HUES64 (cell line): ENCODE measurements at regions not wholly inside any gene's neighbourhood (a gene's known extent, or its start where the extent isn't known, plus 50 kb on each side); places are given as distances from the start of the nearest gene placed in this dataset.
"Not testable (repeated sequence)": the region's sequence is repeated elsewhere in the genome, so short reads cannot be mapped to it uniquely, and the experiment has no call there.

Experiments used
- H3K27ac ChIP-seq: 2 replicates; pipeline ENCODE4 v1.7.0; 2013; ENCODE audit warnings: low read depth, low read length, inconsistent platforms
- H3K27me3 ChIP-seq: 2 replicates; pipeline ENCODE4 v1.6.1; 2013; ENCODE audit warnings: mild to moderate bottlenecking, low read length; ENCODE audit not compliant: insufficient read depth
- H3K36me3 ChIP-seq: 2 replicates; pipeline ENCODE4 v1.6.1; 2013; ENCODE audit warnings: mild to moderate bottlenecking, low read length; ENCODE audit not compliant: insufficient read depth
- H3K4me1 ChIP-seq: 2 replicates; pipeline ENCODE4 v1.6.1; 2013; ENCODE audit warnings: mild to moderate bottlenecking, low read length, moderate library complexity; ENCODE audit not compliant: insufficient read depth
- H3K4me3 ChIP-seq: 2 replicates; pipeline ENCODE4 v1.5.1; 2013; ENCODE audit warnings: mild to moderate bottlenecking, low read length, moderate library complexity
- H3K9ac ChIP-seq: 2 replicates; pipeline ENCODE4 v1.6.1; 2013; ENCODE audit warnings: mild to moderate bottlenecking, low read depth, low read length
- H3K9me3 ChIP-seq: 2 replicates; pipeline ENCODE4 v1.6.1; 2013; ENCODE audit warnings: low read depth, low read length; ENCODE audit not compliant: insufficient read depth
- WGBS: fragments of 150-250, 120-280 bp; methylation state at CpG from one replicate; pipeline ENCODE4 v1.1.7; 2013; ENCODE audit warnings: missing lambda C conversion rate; 5-methylcytosine and 5-hydroxymethylcytosine counted together

DNA sequence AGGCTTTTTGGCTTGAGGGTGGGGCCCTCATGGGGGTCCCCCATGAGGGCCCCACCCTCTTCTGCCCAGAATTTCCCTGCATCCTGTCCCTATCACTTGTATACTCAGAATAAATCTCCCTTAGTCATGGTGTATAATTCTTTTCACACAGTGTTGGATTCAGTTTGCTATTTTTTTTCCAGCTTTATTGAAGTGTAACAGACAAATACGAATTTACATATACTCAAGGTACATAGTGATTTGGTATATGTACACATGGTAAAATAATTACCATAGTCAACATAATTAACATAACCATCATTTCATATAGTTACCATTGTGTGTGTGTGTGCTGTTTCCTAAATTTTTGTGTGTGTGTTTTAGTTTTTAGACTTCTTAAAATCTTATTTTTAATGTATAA is 289.4 kb downstream of the CNTNAP3B start:
- not testable (repeated sequence) for H3K27ac ChIP-seq, H3K4me1 ChIP-seq, H3K4me3 ChIP-seq, H3K36me3 ChIP-seq, H3K9ac ChIP-seq, H3K27me3 ChIP-seq, H3K9me3 ChIP-seq
- WGBS, result no CpG with 5 or more reads among the region's 1 CpG

DNA sequence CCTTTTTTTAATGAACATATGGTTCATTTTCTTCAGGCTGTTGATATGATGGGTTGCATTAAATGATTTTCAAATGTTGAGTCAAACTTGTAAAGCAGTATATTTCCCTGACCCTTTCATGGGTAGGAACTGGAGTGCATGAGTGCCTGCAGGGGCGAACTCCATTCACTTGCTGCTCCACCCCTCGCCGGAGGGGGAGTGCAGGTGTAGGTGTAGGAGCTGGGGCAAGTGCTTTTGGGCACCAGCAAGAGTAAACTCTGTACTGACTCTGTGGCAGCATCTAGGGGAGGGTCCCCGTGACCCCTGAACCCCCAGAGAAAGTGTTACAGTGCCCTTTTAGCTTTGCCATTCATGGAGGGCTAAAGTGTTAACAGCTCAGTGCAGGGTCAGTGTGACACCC is 290.3 kb downstream of the CNTNAP3B start:
- H3K27ac ChIP-seq, result not testable (repeated sequence)

DNA sequence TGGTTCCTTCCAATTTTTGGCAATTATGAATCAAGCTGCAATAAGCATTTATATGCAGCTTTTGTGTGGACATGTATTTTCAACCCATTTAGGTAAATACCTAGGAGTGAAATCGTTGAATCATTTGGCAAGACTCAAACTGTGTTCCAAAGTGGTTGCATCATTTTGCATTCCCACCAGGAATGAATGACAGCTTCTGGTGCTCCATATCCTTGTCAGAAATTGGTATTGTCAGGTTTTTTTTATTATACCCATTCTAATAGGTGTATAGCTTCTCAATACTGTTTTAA is 290.7 kb downstream of the CNTNAP3B start:
- H3K4me1 ChIP-seq, H3K36me3 ChIP-seq, H3K9me3 ChIP-seq, H3K27me3 ChIP-seq, H3K27ac ChIP-seq, H3K9ac ChIP-seq, H3K4me3 ChIP-seq: not testable (repeated sequence)
- WGBS, result no CpG with 5 or more reads among the region's 1 CpG

More for the DNA sequence above, 290.3 kb downstream of the CNTNAP3B start:
- not testable (repeated sequence) for H3K9ac ChIP-seq, H3K4me3 ChIP-seq, H3K36me3 ChIP-seq, H3K4me1 ChIP-seq, H3K27me3 ChIP-seq, H3K9me3 ChIP-seq
- no CpG with 5 or more reads among the region's 4 CpGs for whole genome bisulfite sequencing

DNA sequence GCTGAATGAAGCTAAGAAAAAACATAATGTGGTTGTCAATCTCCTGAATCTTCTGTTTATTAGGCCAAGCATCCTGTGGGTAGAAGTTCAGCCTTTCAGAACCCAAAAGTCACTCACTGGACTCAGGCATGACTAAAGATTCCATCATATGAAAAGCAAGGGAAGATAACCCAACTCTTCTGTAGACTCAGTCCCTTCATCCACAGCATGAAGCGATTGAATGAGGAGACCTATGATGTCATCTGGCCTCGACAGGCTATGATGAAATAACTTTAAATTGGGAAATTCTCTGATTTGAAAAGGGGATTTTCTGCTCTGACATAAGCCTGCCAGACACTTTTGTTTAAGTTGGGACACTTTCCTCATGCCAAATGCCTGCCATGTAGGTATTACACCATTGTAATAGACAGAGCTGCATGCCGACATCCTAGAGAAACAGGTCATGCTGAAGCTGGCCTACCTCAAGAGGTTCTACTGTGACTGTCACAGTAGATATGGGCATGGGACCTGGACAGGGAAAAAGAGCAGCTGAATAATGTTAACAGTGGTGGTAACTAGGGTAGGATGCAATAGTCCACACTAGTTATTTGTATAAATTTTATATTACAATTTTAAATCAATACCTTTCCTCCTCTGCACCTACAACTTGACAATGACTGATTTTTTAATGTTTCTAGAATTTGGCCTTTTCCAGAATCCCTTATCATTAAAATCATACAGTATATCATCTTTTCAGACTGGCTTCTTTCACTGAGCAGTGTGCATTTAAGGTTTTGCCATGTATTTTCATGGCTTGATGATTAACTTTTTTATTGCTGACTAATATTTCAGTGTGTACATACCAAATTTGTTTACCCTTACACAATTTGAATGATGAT is 291.3 kb downstream of the CNTNAP3B start:
- not testable (repeated sequence) for H3K9me3 ChIP-seq, H3K4me3 ChIP-seq, H3K9ac ChIP-seq, H3K36me3 ChIP-seq, H3K4me1 ChIP-seq, H3K27me3 ChIP-seq, H3K27ac ChIP-seq
- no CpG with 5 or more reads among the region's 3 CpGs for WGBS

DNA sequence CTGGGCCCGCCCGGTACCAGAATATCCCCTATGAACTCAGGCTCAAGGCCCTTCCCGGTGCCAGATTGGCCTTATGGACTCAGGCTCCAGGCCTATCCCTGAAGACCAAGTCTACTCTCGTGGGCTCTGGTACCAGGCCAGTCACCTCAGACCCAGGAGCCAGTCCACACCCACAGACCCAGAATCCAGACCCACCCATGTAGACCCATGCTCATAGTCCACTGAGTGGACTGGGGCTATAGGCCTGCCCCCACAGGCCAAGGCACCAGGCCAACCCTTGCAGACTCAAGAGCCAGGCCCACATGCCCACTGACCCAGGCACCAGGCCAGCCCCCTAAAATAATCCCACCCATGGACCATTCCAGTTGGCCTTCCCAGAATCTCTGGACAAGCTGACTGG is 296.1 kb downstream of the CNTNAP3B start:
- WGBS, result no CpG with 5 or more reads among the region's 4 CpGs
- not testable (repeated sequence) for H3K27me3 ChIP-seq, H3K4me1 ChIP-seq, H3K9me3 ChIP-seq, H3K4me3 ChIP-seq, H3K9ac ChIP-seq, H3K36me3 ChIP-seq, H3K27ac ChIP-seq

DNA sequence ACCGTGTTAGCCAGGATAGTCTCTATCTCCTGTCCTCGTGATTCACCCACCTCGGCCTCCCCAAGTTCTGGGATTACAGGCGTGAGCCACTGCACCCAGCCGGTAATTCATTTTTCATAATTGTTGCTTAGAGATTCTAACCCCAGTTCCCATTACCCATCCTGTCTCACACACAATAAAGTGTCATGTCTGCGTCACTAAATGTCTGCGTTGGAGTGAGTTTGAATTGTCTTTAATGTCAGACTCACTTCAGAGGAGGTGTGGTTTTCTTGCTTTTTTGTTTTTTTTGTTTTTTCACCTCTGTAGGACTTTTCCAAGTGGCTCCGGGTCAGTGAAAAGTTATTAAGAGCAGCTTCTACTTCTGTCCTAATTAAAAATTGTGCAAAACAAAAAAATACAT is 304.5 kb downstream of the CNTNAP3B start:
- H3K4me3 ChIP-seq, H3K4me1 ChIP-seq, H3K27ac ChIP-seq, H3K9ac ChIP-seq, H3K27me3 ChIP-seq, H3K36me3 ChIP-seq, H3K9me3 ChIP-seq: not testable (repeated sequence)
- WGBS, result no CpG with 5 or more reads among the region's 8 CpGs

DNA sequence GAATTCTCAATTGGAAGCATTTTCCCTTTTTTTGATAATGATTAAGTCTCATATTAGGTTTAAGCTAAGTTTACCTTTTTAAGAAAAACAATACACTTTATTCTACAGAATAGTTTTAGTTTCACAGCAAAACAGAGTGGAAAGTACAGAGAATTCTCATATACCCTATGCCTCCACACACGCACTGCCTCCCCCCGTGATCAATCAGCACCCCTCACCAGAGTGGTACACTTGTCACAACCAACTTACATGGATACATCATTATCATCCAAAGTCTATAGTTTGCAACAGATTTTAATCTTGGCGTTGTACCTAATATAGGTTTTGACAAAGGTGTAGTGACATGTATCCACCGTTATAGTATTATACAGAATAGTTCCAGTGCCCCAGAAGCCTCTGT is 326.5 kb downstream of the CNTNAP3B start:
- H3K27me3 ChIP-seq, H3K9ac ChIP-seq, H3K4me1 ChIP-seq, H3K9me3 ChIP-seq, H3K27ac ChIP-seq, H3K36me3 ChIP-seq, H3K4me3 ChIP-seq: not testable (repeated sequence)
- WGBS, result 97% methylated on average over 2 of the region's 4 CpGs

DNA sequence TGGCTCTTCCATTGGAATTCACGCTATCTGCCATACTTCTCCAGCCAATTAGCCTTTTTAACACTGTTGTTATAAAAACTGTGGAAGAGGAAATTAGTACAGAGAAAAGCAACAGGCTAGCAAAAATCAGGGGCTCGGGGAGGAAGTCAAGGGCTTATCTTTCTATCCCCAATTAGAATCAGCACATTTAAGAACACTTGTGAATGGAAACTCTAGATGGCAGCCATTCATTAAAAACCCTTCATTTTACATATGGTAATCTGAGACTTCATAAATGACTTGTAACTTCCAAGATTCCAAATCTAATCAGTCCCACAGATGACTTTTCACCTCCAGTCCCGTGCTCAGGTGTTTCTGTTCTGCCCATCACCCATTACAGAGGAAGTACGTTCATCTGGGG is 330.5 kb downstream of the CNTNAP3B start:
- 96% methylated on average over 3 of the region's 4 CpGs for WGBS
- not testable (repeated sequence) for H3K36me3 ChIP-seq, H3K27me3 ChIP-seq, H3K4me1 ChIP-seq, H3K4me3 ChIP-seq, H3K9me3 ChIP-seq, H3K9ac ChIP-seq, H3K27ac ChIP-seq

DNA sequence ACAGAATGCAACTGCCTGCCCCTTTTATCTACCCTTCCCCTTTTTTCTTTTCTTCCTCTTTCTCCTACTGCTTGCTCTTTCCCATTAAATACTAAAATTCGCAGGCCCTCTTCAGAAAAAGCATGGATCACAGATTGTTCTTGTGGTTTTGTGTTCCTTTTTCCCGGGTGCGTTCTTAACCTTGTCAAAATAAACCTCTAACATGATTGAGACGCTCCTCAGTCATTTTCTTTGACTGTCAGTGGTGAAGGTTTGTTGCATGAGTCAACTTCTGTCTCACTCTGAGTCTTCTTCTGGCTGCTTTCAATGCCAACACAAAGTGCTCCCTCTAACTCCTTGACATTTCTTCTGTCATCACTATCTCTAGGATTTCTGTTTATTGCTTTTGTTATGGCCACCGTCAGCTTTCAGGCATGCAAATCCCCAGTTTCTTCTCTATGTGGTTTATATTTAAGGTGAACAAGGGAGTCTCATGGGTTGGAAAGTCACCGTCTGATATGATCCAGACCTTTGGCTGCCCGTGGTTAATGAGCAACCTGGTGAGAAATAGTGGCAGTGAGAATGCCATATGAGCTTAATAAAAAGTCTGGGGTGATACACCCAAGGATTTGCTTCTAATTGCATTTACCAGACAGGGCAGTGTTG is 338.4 kb downstream of the CNTNAP3B start:
- not testable (repeated sequence) for H3K27ac ChIP-seq
- WGBS, result 96% methylated on average over 3 of the region's 7 CpGs

DNA sequence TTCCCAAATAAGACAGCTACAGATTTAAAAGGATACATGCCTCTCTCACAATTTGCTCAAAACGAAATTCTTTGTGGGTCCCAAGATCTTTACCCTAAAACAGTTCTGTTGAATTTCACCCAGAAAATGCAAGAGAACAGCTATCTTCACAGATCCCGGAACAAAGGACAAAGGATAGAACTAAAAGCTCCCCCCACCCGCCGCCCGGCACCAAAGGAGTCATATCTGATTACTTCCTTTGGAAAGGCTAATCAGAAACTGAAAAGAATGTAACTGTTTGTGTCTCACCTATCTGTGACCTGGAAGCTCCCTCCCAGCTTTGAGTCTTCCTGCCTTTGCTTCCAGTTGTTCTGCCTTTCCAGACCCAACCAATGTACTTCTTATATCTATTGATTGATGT is 339.2 kb downstream of the CNTNAP3B start:
- not testable (repeated sequence) for H3K9me3 ChIP-seq, H3K4me1 ChIP-seq, H3K36me3 ChIP-seq, H3K27me3 ChIP-seq, H3K9ac ChIP-seq, H3K27ac ChIP-seq, H3K4me3 ChIP-seq
- WGBS, result 65% methylated on average over 5 of the region's 5 CpGs

More for the DNA sequence above, 338.4 kb downstream of the CNTNAP3B start:
- not testable (repeated sequence) for H3K9me3 ChIP-seq, H3K4me3 ChIP-seq, H3K4me1 ChIP-seq, H3K27me3 ChIP-seq, H3K9ac ChIP-seq, H3K36me3 ChIP-seq

DNA sequence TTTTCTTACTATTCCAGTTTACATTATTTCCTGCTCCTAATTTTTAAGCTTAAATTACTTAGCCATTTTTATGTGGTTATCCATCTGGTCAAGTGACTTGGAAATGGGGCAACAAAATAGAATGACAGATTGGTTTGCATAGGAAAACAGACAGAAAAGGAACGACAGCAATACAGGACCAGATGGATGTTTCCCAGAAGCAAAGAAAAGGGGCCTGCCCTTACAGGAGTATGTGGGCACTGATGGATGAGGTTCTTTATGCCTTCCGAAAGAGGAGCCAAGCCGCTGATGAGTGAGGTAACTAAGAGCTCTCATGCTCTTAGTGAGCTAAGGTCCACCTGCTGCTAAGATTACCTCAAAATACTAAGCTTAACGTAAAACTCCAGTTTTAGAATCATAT is 339.8 kb downstream of the CNTNAP3B start:
- not testable (repeated sequence) for H3K9ac ChIP-seq, H3K4me3 ChIP-seq, H3K9me3 ChIP-seq, H3K27ac ChIP-seq, H3K4me1 ChIP-seq, H3K27me3 ChIP-seq, H3K36me3 ChIP-seq
- no CpG with 5 or more reads among the region's 4 CpGs for WGBS

DNA sequence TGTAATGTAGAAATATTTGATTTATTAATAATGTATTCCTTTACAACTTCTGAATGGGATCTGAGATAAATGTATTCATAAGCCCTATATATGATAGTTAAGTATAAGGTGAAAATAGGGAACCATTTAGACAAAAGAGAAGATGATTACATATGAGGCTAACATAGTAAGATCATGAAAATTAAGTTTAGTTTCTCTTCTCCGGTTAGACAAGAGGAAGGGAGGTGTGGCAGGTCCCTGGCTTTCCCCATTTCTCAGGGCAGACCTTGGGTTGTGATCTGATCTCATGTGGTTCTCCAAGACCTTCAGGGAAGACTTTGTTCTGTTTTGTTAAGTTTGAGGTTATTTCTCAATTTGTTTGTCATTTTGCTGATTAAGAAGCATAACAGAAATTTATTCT is 341.3 kb downstream of the CNTNAP3B start:
- not testable (repeated sequence) for H3K9ac ChIP-seq, H3K36me3 ChIP-seq, H3K4me1 ChIP-seq, H3K9me3 ChIP-seq, H3K4me3 ChIP-seq, H3K27me3 ChIP-seq, H3K27ac ChIP-seq
- WGBS, result 56% methylated on average over 1 of the region's 1 CpG
